ENCODE measurements at regions not wholly inside any gene's neighbourhood (a gene's known extent, or its start where the extent isn't known, plus 50 kb on each side); places are given as distances from the start of the nearest gene placed in this dataset.

DNA sequence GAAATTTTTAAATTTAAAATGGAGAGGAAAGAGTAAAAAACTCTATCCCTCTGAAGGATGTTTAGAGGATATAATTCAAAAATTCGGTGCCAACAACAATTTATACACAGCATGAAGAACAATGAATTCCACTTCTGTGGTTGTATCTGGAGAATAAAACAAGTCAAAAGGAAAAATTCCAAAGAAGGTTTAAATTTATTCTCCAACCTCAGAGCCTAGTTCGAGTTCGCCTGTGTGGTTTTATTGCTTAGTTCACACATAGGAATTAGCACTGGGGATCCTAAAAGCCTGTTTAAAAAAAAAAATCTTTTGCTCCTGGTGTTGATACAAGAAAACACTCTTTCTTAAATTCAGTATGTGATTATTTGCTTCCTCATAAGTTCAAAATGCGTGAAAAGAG, 79.2 kb downstream of the LLPH start:
- no peak for DNase-seq (ENCODE audit: low spot score)
- Mint-ChIP-seq H3K27ac (no peak overlapping the region), H3K27me3 (ENCODE audit: low read depth) (peaks cover 7% of the 10 kb centered on the region), H3K4me1 (ENCODE audit: low read depth) (no peaks in the 10 kb centered on the region), H3K9me3 (no peaks in the 10 kb centered on the region), H3K4me3 (ENCODE audit: low read depth) (no peak overlapping the region), H3K36me3 (ENCODE audit: low read depth) (no peaks in the 10 kb centered on the region)
- intact Hi-C loops (cut with micrococcal nuclease): no loop called here

DNA sequence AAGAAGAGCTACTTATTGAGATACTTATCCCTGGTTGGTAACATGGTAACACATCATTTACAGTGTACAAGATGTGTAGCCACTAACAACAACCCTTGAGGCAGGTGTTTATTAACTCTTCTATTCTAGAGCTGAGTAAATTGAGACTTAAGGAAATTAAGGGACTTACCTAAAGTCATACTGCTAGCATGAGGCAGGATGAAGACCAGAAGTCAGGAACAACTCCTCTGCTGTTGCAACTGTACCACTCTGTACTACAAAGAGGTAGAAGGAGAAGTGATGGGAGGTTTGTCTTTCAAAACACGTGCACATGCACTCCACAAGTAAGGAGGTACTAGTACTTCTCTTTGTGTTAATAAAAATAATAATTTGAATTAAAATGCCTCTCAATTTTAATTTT, 79.9 kb downstream of the LLPH start:
- no peaks in the 10 kb centered on the region for H3K9me3 Mint-ChIP-seq
- DNase-seq (ENCODE audit: low spot score): no peak
- no peak overlapping the region for H3K4me3 Mint-ChIP-seq (ENCODE audit: low read depth)
- no peaks in the 10 kb centered on the region for H3K4me1 Mint-ChIP-seq (ENCODE audit: low read depth)
- peaks cover 7% of the 10 kb centered on the region for H3K27me3 Mint-ChIP-seq (ENCODE audit: low read depth)
- intact Hi-C loops (cut with micrococcal nuclease): no loop called here
- no peak overlapping the region for H3K27ac Mint-ChIP-seq
- H3K36me3 Mint-ChIP-seq (ENCODE audit: low read depth): no peaks in the 10 kb centered on the region

DNA sequence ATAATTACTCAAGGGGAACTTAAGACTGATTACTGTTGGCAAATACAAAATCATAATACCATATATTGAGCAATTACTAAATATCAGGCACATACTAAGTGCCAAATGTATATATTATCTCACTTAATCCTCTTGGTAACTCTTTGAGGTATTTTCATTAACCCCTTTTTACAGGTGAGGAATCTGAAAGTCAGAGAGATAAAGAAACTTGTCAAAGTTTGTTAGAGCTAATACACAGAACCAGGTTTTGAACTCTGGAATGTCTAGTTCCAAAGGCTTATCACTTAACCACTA, 80.3 kb downstream of the LLPH start:
- Mint-ChIP-seq H3K36me3 (ENCODE audit: low read depth) (no peaks in the 10 kb centered on the region), H3K4me1 (ENCODE audit: low read depth) (no peaks in the 10 kb centered on the region), H3K27me3 (ENCODE audit: low read depth) (peaks cover 7% of the 10 kb centered on the region), H3K9me3 (no peaks in the 10 kb centered on the region), H3K4me3 (ENCODE audit: low read depth) (no peak overlapping the region), H3K27ac (no peak overlapping the region)
- intact Hi-C loops (cut with micrococcal nuclease): no loop called here
- no peak for DNase-seq (ENCODE audit: low spot score)

DNA sequence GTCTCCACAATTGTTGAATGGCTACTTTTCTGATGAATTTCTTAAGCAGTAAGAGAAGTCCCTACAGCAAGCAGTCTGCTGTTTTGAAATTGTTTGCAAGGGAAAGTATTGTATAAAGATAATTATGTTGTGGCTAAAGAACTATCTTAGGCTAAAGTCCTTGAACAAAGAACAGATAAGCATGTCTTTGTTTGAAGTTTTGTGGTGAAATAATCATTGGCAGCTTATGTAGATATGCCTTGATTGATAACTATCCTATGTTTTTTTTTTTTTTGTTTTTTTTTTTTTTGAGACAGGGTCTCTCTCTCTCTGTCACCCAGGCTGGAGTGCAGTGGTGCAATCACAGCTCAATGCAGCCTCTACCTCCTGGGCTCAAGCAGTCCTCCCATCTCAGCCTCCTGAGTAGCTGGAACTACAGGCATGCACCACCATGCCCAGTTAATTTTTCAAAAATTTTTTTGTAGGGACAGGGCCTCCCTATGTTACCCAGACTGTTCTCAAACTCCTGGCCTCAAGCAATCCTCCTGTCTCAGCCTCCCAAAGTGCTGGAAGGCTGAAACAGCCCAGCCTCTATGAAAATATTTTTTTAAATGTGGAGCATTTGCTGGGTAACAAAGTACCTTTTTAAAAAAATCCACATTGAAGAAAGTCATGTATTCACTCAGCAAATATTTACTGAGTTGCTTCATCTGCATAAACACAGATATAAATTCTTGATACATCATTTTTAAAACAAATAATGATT, 80.8 kb downstream of the LLPH start:
- intact Hi-C loops (cut with micrococcal nuclease): no loop called here
- peaks cover 7% of the 10 kb centered on the region for H3K27me3 Mint-ChIP-seq (ENCODE audit: low read depth)
- H3K36me3 Mint-ChIP-seq (ENCODE audit: low read depth): no peaks in the 10 kb centered on the region
- H3K4me1 Mint-ChIP-seq (ENCODE audit: low read depth): no peaks in the 10 kb centered on the region
- no peak for DNase-seq (ENCODE audit: low spot score)
- no peaks in the 10 kb centered on the region for H3K9me3 Mint-ChIP-seq
- no peak overlapping the region for H3K4me3 Mint-ChIP-seq (ENCODE audit: low read depth)
- H3K27ac Mint-ChIP-seq: no peak overlapping the region

DNA sequence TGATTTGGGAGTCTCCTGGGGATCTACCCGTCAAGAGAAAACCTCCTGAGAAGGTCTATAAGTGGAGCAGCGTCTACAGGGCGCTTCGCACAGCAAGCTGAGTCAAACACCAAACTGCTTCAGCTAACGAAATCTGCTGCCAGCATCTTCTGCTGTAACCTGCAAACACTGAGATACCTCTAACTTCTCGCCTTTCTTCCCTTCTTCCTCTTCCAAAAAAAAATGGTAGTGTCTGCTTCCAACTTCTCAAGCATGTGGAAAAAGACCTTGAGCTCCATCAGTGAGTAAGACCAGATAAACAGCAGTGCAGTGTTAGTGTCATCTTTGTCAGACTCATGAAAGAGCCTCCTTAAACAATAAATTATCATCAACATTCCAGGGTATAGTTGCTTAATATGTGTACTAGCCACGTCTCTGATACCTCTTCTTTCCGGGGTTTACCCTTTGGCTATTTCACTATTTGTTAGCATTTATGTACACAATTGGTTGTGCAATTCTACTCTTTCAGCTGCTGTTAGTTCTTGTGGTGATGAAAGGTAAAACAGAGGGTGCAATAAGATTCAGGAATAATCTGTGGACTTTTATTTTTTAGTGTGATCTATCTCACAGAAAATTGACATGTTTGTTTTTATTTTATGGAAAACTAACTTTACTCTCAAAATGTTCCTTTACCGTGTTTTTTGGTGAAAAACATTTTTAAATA, 81.6 kb downstream of the LLPH start:
- no peak overlapping the region for H3K27ac Mint-ChIP-seq
- no peaks in the 10 kb centered on the region for H3K4me1 Mint-ChIP-seq (ENCODE audit: low read depth)
- H3K9me3 Mint-ChIP-seq: no peaks in the 10 kb centered on the region
- no peaks in the 10 kb centered on the region for H3K36me3 Mint-ChIP-seq (ENCODE audit: low read depth)
- H3K4me3 Mint-ChIP-seq (ENCODE audit: low read depth): no peak overlapping the region
- peaks cover 5% of the 10 kb centered on the region for H3K27me3 Mint-ChIP-seq (ENCODE audit: low read depth)
- DNase-seq (ENCODE audit: low spot score): no peak
- intact Hi-C loops (cut with micrococcal nuclease): no loop called here

DNA sequence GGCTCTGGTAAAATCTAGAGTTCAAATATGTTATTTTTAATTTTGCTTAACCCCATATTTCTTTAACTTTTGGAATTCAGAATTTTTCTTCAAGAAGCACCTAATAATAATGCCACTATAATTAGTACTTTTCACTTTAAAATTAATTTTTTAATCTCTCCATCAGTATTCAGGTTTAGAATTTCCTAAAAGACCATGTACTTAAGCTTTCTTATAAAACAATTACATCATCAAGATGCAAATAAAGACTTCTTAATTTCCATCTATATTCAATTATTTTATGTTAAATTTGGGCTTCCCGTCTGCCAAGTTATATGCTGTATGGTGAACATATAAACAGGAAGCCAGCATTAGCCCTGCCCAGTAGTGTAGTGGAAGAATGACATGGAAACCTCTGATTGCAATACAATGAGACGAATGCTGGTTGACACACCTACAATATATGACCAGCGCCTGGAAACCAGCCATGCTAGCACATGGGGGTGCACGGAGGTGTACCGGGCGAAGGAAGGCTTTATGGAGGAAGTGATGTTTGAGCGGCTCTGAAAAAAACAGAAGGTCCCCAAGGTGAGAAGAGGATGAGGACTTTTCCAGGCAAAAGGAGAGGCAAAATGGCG, 82.2 kb downstream of the LLPH start:
- Mint-ChIP-seq H3K9me3 (no peaks in the 10 kb centered on the region), H3K27me3 (ENCODE audit: low read depth) (peaks cover 2% of the 10 kb centered on the region), H3K36me3 (ENCODE audit: low read depth) (no peaks in the 10 kb centered on the region), H3K27ac (no peak overlapping the region), H3K4me1 (ENCODE audit: low read depth) (no peaks in the 10 kb centered on the region), H3K4me3 (ENCODE audit: low read depth) (no peak overlapping the region)
- intact Hi-C loops (cut with micrococcal nuclease): no loop called here
- DNase-seq (ENCODE audit: low spot score): no peak

DNA sequence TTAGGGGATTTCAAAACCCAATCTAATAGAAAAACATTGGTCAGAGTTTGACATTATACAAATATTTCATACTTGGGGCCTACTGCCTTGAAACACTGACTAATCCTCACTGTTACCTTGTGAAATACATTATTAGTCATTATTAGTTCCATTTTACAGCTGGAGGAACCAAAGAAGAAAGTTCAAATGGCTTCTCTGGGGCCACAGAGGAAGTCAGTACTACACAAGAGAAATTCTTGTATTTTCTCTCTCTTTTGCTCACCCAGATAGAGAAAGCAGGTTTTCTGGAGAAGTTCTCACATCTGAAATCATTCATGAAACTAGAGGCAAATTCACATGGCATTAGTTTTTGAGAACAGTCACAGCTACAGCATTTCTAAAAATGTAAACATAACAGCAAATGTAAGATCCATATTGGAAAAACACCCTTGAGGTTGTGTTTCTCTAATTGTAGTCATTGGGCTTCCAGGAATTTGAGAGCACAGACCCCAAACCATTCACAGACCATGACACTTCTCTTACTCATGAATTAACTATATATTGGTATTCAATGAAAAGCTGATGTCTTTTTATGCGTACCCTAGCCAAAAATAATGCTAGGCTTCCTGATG, 83.0 kb downstream of the LLPH start:
- Mint-ChIP-seq H3K4me1 (ENCODE audit: low read depth) (no peaks in the 10 kb centered on the region), H3K36me3 (ENCODE audit: low read depth) (no peaks in the 10 kb centered on the region), H3K27me3 (ENCODE audit: low read depth) (peaks cover 2% of the 10 kb centered on the region), H3K27ac (no peak overlapping the region), H3K9me3 (no peaks in the 10 kb centered on the region), H3K4me3 (ENCODE audit: low read depth) (no peak overlapping the region)
- no peak for DNase-seq (ENCODE audit: low spot score)
- intact Hi-C loops (cut with micrococcal nuclease): no loop called here

DNA sequence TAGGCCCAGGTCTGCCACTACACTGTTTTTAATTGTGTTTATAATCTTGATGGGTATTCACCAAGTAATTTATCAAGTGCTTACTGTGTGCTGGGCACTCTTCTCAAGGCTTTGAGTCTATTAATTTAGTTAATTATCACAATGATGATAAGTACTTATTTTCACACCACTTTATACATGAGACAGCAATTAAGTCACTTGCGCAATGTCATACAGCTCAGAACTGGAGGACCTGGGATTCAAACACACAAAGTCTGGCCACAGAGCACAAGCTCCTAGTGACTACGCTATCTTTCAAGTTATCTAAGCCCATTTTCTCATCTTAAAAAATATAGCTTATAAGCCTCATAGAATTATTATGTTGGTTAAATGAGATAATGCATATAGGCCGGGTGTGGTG, 85.0 kb downstream of the LLPH start:
- no peak overlapping the region for H3K27ac Mint-ChIP-seq
- no peak for DNase-seq (ENCODE audit: low spot score)
- H3K27me3 Mint-ChIP-seq (ENCODE audit: low read depth): no peaks in the 10 kb centered on the region
- intact Hi-C loops (cut with micrococcal nuclease): no loop called here
- no peaks in the 10 kb centered on the region for H3K36me3 Mint-ChIP-seq (ENCODE audit: low read depth)
- H3K4me1 Mint-ChIP-seq (ENCODE audit: low read depth): no peaks in the 10 kb centered on the region
- no peaks in the 10 kb centered on the region for H3K9me3 Mint-ChIP-seq
- H3K4me3 Mint-ChIP-seq (ENCODE audit: low read depth): no peak overlapping the region

DNA sequence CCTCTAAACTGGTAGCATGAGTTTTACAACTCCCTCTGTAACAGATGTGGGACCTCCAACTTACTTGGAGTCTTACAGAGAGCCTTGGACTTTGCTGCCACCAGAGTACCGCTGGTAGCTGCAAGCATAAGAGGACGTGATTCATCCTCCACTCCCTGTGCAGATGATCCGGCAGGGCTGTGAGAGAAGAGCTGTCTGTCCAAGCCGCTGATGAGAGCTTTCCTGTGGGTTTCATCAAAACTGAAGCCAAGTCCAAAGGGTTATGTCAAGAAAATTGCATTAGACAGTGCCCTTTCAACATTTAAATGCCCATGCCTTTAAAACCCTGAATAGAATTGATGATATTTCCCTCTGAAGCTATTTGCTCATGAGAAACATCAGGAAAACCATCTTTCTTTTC, 85.8 kb downstream of the LLPH start:
- Mint-ChIP-seq H3K27me3 (ENCODE audit: low read depth) (no peaks in the 10 kb centered on the region), H3K27ac (no peak overlapping the region), H3K4me1 (ENCODE audit: low read depth) (no peaks in the 10 kb centered on the region), H3K36me3 (ENCODE audit: low read depth) (no peaks in the 10 kb centered on the region), H3K4me3 (ENCODE audit: low read depth) (no peak overlapping the region), H3K9me3 (no peaks in the 10 kb centered on the region)
- DNase-seq (ENCODE audit: low spot score): no peak
- intact Hi-C loops (cut with micrococcal nuclease): no loop called here

DNA sequence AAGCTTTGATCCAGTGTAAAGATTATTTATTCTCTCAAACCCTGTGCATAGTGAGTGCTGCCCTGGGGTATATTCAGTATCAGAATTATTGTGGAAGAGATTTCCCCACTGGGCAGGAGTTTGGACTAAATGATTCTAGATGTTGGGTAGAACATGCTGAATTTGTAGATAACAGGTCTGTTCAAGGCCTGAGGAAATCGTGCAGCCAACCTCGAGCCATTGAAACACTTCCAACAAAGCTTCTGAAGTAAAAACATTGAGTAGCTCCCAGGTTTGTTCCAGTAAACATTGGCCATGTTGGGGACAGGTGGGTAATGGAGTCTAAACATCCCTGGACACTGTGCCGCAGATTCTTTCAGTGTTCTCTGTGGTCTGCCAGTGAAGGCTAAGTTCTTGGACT, 87.5 kb downstream of the LLPH start:
- H3K4me1 Mint-ChIP-seq (ENCODE audit: low read depth): no peaks in the 10 kb centered on the region
- H3K4me3 Mint-ChIP-seq (ENCODE audit: low read depth): no peak overlapping the region
- no peaks in the 10 kb centered on the region for H3K9me3 Mint-ChIP-seq
- intact Hi-C loops (cut with micrococcal nuclease): no loop called here
- H3K27ac Mint-ChIP-seq: no peak overlapping the region
- peaks cover 4% of the 10 kb centered on the region for H3K27me3 Mint-ChIP-seq (ENCODE audit: low read depth)
- DNase-seq (ENCODE audit: low spot score): no peak
- no peaks in the 10 kb centered on the region for H3K36me3 Mint-ChIP-seq (ENCODE audit: low read depth)

DNA sequence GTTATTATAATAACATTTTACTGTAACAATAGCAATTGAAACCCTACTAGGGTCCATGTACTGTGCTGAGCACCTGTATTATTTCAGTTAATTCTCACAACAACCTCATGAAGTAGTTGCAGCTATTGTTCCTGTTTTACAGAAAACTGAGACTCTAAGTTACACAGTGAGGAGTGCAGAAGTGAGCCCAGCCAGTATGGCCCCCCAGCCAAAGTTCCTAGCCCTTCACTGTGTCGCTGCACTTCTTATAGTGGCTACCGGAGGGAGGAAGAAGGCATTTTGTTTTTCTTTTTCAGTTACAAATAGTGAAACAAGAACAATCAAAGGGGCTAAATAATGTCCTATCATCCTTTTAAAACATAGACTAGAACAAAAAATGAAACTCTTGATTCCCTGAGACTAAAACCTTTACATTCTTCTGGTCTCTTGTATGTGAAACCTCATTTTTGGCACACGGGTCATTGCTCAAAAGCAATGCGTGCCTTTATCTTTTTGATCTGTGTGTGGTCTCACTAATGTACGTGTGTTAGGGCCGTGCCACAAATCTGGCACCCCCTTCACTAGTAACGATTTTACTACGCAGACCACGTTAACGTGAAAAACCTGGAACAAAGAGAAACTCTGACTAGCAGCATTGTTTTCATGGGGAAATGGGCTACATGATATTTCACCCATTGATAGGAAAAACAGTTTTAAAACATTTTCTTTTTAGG, 88.7 kb downstream of the LLPH start:
- Mint-ChIP-seq H3K27ac (no peak overlapping the region), H3K4me3 (ENCODE audit: low read depth) (no peak overlapping the region), H3K36me3 (ENCODE audit: low read depth) (no peaks in the 10 kb centered on the region), H3K27me3 (ENCODE audit: low read depth) (peaks cover 10% of the 10 kb centered on the region), H3K4me1 (ENCODE audit: low read depth) (no peaks in the 10 kb centered on the region), H3K9me3 (no peaks in the 10 kb centered on the region)
- intact Hi-C loops (cut with micrococcal nuclease): no loop called here
- no peak for DNase-seq (ENCODE audit: low spot score)

DNA sequence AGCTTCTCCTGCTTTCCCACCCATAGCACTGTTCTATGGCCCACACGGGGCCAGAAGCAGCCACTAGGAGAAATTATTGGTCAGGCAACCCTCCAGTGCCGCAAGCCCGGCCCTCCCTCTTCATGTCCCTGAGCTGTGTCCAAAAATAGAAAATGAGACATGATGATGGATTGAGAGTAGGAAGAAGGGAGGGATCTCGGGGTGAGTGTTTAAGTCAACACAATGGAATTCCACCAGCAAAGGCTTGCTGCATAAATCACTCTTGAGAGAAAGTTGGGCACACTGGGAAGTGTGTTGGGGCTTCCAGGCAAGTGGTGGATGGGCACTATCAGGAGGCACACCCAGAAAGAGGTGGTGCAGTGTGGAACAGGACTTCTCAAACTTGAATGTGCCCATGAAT, 94.2 kb downstream of the LLPH start:
- Mint-ChIP-seq H3K36me3 (ENCODE audit: low read depth) (no peaks in the 10 kb centered on the region), H3K4me3 (ENCODE audit: low read depth) (no peak overlapping the region), H3K4me1 (ENCODE audit: low read depth) (no peaks in the 10 kb centered on the region), H3K9me3 (no peaks in the 10 kb centered on the region), H3K27me3 (ENCODE audit: low read depth) (peaks cover 16% of the 10 kb centered on the region), H3K27ac (no peak overlapping the region)
- no peak for DNase-seq (ENCODE audit: low spot score)
- intact Hi-C loops (cut with micrococcal nuclease): no loop called here

Data from activated T-helper 2 cell treated with anti-CD3 and anti-CD28 coated beads, Interferon-gamma antibody, Interleukin-2, Interleukin-4, amounts not matched to agents 10 μg/mL and 5 μg/mL and 100 μg/mL, durations not matched to agents 14 hours and 24 hours and 36 hours (primary cell).